Mammary epithelial cell (primary cell): ENCODE measurements at regions not wholly inside any gene's neighbourhood (a gene's known extent, or its start where the extent isn't known, plus 50 kb on each side); places are given as distances from the start of the nearest gene placed in this dataset.

ENCODE experiments used
- CTCF ChIP-seq, 2 donors: IDR thresholded peaks in 1 of 2; conservative IDR thresholded peaks in 1 of 2; 2 replicates each; pipeline ENCODE4 v1.5.1; 2011 to 2012; ENCODE audit warnings: inconsistent platforms in 2 of 2, low read length in 2 of 2, mild to moderate bottlenecking in 2 of 2, control low read depth in 1 of 2, low read depth in 1 of 2; ENCODE audit not compliant: insufficient read depth in 1 of 2; ENCODE audit errors: extremely low read depth in 1 of 2
- EZH2 ChIP-seq: IDR thresholded peaks from 2 replicates; pipeline ENCODE4 v1.6.1; 2012; ENCODE audit warnings: low read length, inconsistent platforms, borderline replicate concordance

GRCh38 chr20:50336661-50337060, 146.0 kb downstream of the CEBPB start:
- TF ChIP-seq EZH2 (no peak), CTCF (conservative IDR thresholded peaks at IDR 0.05 in 1 of 2, IDR thresholded peaks at IDR 0.05 in 1 of 2; ENCODE audit: extremely low read depth in 1 of 2, insufficient read depth in 1 of 2, low read depth in 1 of 2, low read length in 2 of 2) (no peak)
